ENCODE measurements at regions not wholly inside any gene's neighbourhood (a gene's known extent, or its start where the extent isn't known, plus 50 kb on each side); places are given as distances from the start of the nearest gene placed in this dataset.

DNA sequence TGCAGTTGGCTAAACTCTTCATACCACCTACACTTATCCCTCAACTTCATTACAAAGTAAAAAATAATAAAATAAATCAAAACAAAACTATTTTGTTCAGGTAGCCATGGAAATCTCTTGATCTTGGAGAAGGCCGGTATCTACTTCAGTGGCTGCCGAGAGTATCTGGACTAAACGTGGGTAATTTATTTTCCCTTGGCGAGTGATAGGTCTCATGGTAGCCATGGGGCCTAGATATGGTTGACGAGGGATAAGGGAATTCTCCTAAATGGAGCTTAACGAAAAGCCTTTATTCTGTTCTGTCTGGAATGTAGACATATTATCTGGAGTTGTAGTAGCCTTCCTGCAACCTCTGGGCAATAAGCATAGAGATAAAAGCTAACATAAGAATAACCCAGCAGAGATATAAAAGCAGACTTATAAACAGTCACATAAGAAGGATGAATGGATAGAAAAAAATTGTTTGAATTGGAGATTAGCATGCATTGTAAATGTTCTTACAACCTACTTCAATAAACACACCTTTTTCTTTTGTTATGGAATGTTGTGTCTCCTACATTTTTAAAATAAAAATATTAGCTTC, 281.3 kb upstream of the ARRDC4 start (continued):
- TF ChIP-seq, protein P1, sequence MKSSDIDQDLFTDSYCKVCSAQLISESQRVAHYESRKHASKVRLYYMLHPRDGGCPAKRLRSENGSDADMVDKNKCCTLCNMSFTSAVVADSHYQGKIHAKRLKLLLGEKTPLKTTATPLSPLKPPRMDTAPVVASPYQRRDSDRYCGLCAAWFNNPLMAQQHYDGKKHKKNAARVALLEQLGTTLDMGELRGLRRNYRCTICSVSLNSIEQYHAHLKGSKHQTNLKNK (CRISPR knock-in tag; IDR thresholded peaks at IDR 0.05): no peak
- no peak for TF ChIP-seq TP53 (CRISPR knock-in tag; IDR thresholded peaks at IDR 0.05)

DNA sequence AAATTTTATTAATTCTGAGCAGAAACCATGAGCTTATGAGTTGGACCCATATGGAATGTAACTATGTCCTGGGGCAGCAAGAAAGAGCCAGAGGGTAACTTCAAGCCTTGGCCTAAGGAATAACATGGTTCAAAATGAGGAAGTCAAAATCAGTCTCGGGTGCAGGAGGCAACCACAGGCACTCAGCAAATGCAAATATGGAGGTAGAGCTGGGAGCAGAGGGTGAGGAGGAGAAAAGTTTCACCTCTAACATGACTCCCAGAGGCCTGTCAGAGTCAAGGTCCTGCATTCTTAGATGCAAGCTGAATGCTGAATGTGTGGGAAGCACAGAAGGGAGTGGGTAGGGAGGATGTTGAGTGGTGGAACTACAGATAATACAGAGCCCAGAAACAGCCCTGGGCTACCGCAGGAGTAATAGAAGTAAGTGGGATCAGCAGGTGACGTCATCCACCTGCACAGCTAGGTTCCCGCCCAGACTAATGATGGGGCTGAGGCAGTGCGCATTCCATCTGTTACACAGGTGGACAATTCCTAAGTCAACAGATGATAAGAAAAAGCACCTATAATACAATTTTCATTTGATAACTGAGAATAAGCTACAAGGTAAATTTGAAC, 279.8 kb upstream of the ARRDC4 start:
- Mint-ChIP-seq H3K27me3 (ENCODE audit: low read depth) (no peaks in the 10 kb centered on the region), H3K9me3 (peaks cover 3% of the 10 kb centered on the region; the same call in 1 of the 2 replicates), H3K27ac (no peak overlapping the region), H3K4me1 (peaks cover 5% of the 10 kb centered on the region; the same call in 1 of the 2 replicates), H3K36me3 (no peaks in the 10 kb centered on the region), H3K4me3 (no peak overlapping the region)
- POLR2A ChIA-PET: no interaction called here
- TF ChIP-seq, protein P2, sequence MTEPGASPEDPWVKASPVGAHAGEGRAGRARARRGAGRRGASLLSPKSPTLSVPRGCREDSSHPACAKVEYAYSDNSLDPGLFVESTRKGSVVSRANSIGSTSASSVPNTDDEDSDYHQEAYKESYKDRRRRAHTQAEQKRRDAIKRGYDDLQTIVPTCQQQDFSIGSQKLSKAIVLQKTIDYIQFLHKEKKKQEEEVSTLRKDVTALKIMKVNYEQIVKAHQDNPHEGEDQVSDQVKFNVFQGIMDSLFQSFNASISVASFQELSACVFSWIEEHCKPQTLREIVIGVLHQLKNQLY (CRISPR knock-in tag; IDR thresholded peaks at IDR 0.05): no peak
- TF ChIP-seq, protein P3, sequence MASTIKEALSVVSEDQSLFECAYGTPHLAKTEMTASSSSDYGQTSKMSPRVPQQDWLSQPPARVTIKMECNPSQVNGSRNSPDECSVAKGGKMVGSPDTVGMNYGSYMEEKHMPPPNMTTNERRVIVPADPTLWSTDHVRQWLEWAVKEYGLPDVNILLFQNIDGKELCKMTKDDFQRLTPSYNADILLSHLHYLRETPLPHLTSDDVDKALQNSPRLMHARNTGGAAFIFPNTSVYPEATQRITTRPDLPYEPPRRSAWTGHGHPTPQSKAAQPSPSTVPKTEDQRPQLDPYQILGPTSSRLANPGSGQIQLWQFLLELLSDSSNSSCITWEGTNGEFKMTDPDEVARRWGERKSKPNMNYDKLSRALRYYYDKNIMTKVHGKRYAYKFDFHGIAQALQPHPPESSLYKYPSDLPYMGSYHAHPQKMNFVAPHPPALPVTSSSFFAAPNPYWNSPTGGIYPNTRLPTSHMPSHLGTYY (CRISPR knock-in tag; IDR thresholded peaks at IDR 0.05): no peak
- TF ChIP-seq, protein P4, sequence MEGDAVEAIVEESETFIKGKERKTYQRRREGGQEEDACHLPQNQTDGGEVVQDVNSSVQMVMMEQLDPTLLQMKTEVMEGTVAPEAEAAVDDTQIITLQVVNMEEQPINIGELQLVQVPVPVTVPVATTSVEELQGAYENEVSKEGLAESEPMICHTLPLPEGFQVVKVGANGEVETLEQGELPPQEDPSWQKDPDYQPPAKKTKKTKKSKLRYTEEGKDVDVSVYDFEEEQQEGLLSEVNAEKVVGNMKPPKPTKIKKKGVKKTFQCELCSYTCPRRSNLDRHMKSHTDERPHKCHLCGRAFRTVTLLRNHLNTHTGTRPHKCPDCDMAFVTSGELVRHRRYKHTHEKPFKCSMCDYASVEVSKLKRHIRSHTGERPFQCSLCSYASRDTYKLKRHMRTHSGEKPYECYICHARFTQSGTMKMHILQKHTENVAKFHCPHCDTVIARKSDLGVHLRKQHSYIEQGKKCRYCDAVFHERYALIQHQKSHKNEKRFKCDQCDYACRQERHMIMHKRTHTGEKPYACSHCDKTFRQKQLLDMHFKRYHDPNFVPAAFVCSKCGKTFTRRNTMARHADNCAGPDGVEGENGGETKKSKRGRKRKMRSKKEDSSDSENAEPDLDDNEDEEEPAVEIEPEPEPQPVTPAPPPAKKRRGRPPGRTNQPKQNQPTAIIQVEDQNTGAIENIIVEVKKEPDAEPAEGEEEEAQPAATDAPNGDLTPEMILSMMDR (IDR thresholded peaks at IDR 0.05): no peak
- TF ChIP-seq ZNF263 (CRISPR knock-in tag; IDR thresholded peaks at IDR 0.05; ENCODE audit: low read depth) (no peak), MXD4 (CRISPR knock-in tag; IDR thresholded peaks at IDR 0.05; ENCODE audit: borderline replicate concordance) (no peak), ESRRA (CRISPR knock-in tag; IDR thresholded peaks at IDR 0.05; ENCODE audit: borderline replicate concordance) (no peak), NFATC4 (CRISPR knock-in tag; IDR thresholded peaks at IDR 0.05) (no peak), ELF4 (CRISPR knock-in tag; IDR thresholded peaks at IDR 0.05; ENCODE audit: low read depth) (no peak), IRF2 (CRISPR knock-in tag; IDR thresholded peaks at IDR 0.05; ENCODE audit: borderline replicate concordance, low read depth) (no peak), EMX1 (CRISPR knock-in tag; IDR thresholded peaks at IDR 0.05) (no peak), SMAD3 (CRISPR knock-in tag; IDR thresholded peaks at IDR 0.05; ENCODE audit: borderline replicate concordance) (no peak), NR3C1 (CRISPR knock-in tag; conservative IDR thresholded peaks at IDR 0.05; ENCODE audit: low read depth) (no peak), KAT7 (CRISPR knock-in tag; IDR thresholded peaks at IDR 0.05; ENCODE audit: borderline replicate concordance) (no peak), ETV6 (CRISPR knock-in tag; IDR thresholded peaks at IDR 0.05) (no peak)
- TF ChIP-seq, protein P5, sequence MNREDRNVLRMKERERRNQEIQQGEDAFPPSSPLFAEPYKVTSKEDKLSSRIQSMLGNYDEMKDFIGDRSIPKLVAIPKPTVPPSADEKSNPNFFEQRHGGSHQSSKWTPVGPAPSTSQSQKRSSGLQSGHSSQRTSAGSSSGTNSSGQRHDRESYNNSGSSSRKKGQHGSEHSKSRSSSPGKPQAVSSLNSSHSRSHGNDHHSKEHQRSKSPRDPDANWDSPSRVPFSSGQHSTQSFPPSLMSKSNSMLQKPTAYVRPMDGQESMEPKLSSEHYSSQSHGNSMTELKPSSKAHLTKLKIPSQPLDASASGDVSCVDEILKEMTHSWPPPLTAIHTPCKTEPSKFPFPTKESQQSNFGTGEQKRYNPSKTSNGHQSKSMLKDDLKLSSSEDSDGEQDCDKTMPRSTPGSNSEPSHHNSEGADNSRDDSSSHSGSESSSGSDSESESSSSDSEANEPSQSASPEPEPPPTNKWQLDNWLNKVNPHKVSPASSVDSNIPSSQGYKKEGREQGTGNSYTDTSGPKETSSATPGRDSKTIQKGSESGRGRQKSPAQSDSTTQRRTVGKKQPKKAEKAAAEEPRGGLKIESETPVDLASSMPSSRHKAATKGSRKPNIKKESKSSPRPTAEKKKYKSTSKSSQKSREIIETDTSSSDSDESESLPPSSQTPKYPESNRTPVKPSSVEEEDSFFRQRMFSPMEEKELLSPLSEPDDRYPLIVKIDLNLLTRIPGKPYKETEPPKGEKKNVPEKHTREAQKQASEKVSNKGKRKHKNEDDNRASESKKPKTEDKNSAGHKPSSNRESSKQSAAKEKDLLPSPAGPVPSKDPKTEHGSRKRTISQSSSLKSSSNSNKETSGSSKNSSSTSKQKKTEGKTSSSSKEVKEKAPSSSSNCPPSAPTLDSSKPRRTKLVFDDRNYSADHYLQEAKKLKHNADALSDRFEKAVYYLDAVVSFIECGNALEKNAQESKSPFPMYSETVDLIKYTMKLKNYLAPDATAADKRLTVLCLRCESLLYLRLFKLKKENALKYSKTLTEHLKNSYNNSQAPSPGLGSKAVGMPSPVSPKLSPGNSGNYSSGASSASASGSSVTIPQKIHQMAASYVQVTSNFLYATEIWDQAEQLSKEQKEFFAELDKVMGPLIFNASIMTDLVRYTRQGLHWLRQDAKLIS (CRISPR knock-in tag; IDR thresholded peaks at IDR 0.05; ENCODE audit: borderline replicate concordance): no peak
- TF ChIP-seq, protein P6, sequence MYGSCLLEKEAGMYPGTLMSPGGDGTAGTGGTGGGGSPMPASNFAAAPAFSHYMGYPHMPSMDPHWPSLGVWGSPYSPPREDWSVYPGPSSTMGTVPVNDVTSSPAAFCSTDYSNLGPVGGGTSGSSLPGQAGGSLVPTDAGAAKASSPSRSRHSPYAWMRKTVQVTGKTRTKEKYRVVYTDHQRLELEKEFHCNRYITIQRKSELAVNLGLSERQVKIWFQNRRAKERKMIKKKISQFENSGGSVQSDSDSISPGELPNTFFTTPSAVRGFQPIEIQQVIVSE (CRISPR knock-in tag; IDR thresholded peaks at IDR 0.05; ENCODE audit: borderline replicate concordance): no peak
- TF ChIP-seq, protein P7, sequence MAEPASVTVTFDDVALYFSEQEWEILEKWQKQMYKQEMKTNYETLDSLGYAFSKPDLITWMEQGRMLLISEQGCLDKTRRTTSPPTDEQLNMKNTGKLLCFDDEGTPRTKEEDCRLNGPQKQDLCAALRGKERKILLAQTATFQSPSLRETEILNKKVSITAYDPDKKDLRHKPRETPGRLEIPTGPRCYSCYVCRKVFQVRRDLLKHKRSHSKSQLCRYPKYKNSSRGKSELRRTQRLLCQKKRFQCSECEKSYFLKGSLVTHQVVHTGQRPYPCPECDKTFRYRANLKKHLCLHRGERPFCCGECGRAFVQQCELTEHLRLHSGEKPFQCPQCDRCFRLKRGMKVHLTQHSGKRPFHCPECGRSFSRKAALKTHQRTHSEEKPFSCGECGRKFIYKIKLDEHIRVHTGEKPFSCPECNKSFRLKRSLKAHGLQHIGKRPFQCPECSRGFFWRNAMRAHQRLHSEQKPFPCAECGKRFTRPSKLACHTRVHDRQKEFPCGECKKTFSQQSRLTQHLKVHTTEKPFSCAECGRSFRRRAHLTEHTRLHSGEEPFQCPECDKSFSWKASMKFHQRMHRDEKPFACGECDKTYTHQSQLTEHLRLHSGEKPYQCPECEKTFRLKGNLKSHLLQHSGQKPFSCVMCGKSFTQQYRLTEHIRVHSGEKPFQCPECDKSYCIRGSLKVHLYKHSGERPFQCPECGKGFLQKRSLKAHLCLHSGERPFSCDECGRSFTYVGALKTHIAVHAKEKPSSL (CRISPR knock-in tag; conservative IDR thresholded peaks at IDR 0.05): no peak
- TF ChIP-seq, protein P8, sequence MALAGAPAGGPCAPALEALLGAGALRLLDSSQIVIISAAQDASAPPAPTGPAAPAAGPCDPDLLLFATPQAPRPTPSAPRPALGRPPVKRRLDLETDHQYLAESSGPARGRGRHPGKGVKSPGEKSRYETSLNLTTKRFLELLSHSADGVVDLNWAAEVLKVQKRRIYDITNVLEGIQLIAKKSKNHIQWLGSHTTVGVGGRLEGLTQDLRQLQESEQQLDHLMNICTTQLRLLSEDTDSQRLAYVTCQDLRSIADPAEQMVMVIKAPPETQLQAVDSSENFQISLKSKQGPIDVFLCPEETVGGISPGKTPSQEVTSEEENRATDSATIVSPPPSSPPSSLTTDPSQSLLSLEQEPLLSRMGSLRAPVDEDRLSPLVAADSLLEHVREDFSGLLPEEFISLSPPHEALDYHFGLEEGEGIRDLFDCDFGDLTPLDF (CRISPR knock-in tag; IDR thresholded peaks at IDR 0.05): no peak
- CTCF ChIA-PET: no interaction called here
- ATAC-seq: no peak
- DNase-seq (ENCODE audit: low spot score): no peak

Data from WTC11 (cell line).